ENCODE measurements at regions not wholly inside any gene's neighbourhood (a gene's known extent, or its start where the extent isn't known, plus 50 kb on each side); places are given as distances from the start of the nearest gene placed in this dataset.

GRCh38 chr5:96031180-96031579, 69.5 kb upstream of the ELL2 start:
- no peak for DNase-seq (ENCODE audit: low spot score)

GRCh38 chr5:96026406-96027041, 64.9 kb upstream of the ELL2 start:
- no peak for DNase-seq (ENCODE audit: low spot score)

DNA sequence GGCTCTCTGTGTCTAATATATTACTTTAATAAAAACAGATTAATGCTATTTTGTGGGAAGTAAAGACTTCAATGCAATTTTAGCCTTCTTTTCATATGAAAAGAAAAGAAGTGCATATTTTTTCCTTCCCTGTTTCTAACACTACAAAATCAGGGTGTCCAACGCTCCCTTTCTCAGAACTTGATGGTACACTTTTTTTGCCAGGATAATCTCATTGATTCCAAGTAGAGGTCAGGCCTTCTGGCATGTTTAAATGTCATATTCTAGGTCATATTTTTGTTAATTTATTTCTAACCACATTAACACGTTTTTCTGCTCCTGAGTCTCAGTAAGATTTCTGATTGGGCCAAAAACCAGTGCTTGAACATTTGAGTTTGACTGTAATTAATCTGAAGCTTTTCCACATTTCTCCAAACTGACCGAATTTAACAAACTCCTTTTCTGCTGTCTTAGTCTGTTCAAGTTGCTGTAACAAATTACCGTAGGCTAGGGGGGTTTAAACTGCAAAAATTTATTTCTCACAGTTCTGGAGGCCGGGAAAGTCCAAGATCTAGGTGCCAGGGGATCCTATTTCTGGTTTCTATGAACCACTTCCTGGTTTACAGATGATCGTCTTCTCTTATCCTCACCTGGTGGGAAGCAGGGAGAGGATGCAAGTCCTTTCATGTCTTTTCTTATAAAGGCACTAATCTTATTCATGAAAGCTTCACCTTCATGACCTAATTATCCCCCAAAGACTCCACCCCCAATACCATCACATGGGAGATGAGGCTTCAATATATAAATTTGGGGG, 63.2 kb upstream of the ELL2 start:
- DNase-seq (ENCODE audit: low spot score), result no peak

DNA sequence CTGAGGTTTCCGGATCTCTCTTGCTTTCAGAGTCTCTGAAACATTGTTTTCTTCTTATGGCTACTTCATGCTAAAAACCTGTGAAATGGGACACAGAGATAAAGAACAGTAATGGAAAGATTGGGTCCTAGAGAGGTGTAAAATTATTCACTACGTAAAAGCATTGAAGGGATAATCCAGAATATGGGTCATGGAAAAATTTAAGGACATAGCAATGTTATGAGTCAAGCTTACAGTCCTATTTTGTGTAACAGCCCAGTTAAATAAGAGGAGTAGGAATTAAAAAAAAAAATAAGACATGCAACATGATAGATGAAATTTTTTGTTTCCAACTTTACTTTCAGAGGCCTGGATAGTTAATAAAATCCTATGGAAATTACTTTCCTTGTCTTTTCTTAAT, 61.9 kb upstream of the ELL2 start:
- DNase-seq (ENCODE audit: low spot score), result no peak

- DNase-seq (ENCODE audit: low spot score), result no peak
Measured at GRCh38 chr5:96022971-96023370, 61.3 kb upstream of the ELL2 start.

- DNase-seq (ENCODE audit: low spot score), result peak; percentile 21
Measured at GRCh38 chr5:96017951-96018350, 56.3 kb upstream of the ELL2 start.

DNA sequence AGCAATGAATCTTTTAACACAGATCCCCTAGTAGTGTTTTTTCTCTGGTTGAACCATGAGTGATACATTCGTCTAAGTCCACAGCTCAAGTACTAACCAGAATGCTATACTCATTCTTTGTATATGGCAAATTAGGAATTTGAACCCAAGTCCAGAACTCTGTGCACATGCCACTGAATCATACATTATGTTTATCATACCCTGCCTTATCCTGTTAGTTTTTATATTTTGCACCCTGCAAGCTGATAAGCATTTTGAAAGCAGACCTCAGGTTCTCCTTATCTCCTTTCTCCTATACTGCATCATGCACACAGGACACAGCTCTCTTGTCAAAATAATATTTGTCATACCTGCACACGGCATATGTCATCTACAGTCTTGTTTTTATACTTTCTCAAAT, 54.6 kb upstream of the ELL2 start:
- DNase-seq (ENCODE audit: low spot score), result no peak

- DNase-seq (ENCODE audit: low spot score), result no peak
Measured at GRCh38 chr5:96015709-96016108, 54.1 kb upstream of the ELL2 start.

GRCh38 chr5:96014395-96014794, 52.7 kb upstream of the ELL2 start:
- no peak for DNase-seq (ENCODE audit: low spot score)

- DNase-seq (ENCODE audit: low spot score), result no peak
Measured at GRCh38 chr5:96013254-96013653, 51.6 kb upstream of the ELL2 start.

GRCh38 chr5:96012399-96012798, 50.7 kb upstream of the ELL2 start:
- no peak for DNase-seq (ENCODE audit: low spot score)
